HG02623 (cell line): ENCODE measurements at regions not wholly inside any gene's neighbourhood (a gene's known extent, or its start where the extent isn't known, plus 50 kb on each side); places are given as distances from the start of the nearest gene placed in this dataset.

ENCODE experiments used
- ATAC-seq: cut with Tn5 transposase; IDR thresholded peaks from one replicate; pipeline ENCODE4 v1.9.1; 2021; ENCODE audit warnings: moderate library complexity; ENCODE audit not compliant: unreplicated experiment

DNA sequence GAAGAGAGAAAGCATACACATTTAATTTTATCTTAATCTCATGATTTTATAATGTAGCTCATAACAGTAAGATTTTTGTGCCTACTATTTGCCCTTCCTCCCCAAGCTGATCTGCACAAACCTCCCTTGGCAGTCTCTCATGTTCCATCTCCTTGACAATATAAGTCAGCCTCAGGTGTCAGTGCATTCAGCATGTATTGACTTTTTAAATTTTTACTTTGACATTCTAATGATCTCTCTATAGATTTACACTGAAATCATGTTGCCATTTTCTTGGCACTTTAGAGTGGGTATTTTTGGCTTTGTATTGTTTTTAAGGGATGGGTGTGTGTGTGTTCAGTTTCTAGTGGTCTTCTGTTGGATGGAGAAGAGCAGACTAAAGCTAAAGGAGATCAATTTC lies 505.3 kb upstream of the CPEB2 start:
- no peak for ATAC-seq

DNA sequence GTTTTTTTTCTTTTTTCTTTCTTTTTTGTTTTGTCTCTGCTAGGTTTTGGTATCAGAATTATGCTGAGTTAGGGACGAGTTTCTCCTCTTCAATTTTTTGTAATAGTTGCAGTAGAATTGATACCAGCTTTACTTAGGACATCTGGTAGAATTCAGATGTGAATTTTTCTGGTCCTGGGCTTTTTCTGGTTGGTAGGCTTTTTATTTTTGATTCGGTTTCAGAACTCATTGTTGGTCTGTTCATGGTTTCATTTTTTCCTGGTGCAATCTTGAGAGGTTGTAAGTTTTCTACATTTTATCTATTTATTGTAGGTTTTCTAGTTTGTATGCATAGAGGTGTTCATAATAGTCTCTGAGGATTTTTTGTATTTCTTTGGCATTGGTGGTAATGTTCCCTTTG lies 498.1 kb upstream of the CPEB2 start:
- ATAC-seq: no peak

DNA sequence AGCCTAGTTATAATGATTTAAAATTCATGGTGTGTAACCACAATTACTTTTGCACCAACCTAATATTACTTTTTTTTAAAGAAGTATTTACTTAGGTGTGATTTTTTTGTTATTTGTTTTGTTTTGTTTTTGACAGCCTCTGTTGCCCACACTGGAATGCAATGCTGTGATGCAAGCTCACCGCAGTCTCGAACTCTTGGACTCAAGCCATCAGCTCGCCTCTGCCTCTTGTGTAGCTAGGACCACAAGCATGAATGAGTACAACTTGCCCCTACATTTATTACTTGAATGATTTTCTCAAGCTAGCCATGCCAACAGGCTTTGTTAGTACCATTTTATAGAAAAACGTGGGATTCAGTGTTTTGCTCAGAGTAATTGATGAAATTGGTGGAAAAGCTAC lies 488.8 kb upstream of the CPEB2 start:
- no peak for ATAC-seq

DNA sequence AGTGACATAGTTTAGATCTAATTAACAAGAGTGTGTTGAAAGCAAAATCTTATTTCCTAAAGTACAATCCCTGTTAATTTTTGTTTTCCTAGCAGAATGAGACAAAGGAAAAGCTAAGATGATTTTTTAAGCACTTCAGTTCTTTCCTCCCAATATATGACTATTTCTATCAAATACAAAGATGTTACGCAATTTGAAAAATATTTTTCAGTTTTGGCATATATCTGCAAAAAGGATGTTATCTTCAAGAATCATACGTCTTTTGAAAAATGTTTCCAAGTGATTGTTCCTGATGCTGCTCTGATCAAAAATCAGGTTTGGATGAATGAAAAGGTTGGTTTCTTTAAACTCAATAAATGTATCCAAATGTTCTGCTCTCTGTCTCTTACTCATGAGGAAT lies 486.7 kb upstream of the CPEB2 start:
- ATAC-seq: no peak

DNA sequence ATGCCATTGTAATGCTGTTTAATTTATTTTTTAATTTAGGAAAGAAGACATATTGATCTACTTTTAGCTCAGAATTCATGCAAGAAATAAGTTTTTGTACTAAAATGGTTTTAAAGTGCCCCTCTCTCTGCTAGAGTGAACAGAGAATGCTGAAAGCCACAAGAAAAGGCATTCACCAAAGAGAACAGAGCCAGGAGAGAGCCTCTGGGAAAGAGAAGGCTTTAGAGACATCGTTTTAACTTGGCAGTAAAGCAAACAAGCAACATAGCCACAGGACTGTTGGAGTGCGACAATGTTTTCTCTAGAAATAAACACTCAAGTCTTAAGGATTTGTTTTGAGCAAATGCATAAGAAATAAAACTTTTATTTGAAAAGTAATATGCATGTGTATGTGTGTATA lies 484.1 kb upstream of the CPEB2 start:
- ATAC-seq: no peak

DNA sequence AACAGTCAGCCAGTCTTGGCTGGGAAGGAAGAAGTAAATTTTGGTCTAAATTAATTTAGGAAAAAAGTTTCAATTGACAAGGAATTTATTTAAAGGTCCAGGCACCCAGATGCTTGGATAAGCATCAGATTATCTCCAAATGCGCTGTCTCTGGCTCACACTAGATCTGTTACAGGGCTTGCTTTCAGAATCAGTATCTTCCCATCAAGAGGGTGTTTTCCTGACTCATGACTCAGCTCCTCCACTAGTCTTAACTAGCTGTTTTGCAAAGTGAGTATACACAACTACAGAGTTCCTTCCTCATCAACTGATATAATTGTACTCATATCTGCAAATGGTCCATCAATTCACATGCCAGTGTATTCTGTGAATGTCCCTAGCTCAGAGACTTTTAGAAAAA lies 482.1 kb upstream of the CPEB2 start:
- ATAC-seq: no peak

DNA sequence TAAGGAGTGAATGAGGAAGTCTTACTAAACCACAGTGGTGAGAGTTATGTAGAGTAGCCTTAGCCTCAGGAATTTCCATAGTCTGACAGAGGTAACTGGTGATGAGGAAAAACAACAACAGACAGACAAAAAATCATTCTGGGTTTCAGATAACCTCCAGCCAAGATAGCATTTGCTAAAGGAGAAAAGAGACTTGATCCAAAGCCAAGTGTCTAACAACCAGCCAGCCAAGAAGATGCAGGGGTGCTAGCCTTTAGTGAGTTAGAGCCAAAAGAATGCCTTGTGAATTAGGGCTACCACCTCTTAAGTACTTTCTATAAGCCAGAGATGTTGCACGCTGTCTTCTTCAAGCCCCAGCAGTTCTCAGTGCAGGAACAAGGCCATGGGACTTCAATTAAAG lies 478.0 kb upstream of the CPEB2 start:
- ATAC-seq: no peak

DNA sequence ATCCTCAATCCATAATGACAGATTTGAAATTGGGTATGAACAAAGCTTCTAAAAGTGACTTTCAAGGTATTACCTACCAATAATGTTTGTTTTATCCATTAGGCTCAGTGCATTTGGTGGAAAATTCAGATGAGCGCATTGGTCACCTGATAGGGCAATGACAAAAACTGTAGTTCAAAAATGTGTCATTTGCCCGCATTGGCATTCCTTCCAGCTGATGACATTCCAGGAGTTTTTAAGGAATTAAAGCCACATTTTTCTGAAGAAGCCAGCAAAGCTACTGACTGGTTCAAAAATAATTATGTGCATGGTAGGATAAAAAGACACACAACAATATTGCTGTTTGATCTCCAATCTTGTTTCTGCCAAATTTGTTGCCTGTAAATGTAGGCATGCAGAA lies 473.4 kb upstream of the CPEB2 start:
- no peak for ATAC-seq

DNA sequence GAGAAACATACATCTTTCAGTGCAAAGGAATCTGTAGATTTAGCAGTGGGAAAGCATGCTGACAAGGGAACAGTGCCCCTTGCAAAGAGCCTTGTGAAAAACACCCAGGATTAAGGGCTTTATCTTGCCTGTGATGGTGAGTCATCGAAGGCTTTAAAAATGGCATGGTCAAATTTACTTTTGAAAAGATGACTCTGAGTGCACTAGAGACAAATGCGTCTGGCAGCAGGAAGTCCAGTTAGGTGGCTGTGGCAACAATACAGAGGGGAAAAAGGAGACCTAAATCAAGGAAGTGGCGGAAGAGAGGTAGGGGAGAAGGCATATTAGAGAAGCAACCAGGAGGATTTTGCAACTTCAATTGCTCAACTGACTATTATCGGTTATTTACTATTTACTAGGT lies 472.6 kb upstream of the CPEB2 start:
- no peak for ATAC-seq

DNA sequence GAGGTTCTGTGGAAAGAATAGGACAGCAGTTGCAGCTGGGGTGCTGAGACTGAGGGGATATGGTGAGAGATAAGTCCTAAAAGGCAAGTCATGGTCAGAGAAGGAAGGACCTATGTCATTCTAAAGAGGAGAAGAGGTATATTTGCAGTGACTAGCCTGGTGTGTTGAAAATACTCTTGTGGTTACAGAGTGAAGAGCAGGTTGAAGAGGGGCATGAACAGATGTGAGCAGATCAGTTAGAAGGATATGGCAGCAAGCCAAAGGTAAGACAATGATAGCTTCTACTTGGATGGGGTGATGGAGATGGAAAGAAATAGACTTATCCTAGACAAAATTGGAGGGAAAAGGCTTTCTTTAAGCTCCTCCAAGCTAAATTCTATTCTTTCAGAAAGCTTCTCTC lies 469.8 kb upstream of the CPEB2 start:
- ATAC-seq: no peak

DNA sequence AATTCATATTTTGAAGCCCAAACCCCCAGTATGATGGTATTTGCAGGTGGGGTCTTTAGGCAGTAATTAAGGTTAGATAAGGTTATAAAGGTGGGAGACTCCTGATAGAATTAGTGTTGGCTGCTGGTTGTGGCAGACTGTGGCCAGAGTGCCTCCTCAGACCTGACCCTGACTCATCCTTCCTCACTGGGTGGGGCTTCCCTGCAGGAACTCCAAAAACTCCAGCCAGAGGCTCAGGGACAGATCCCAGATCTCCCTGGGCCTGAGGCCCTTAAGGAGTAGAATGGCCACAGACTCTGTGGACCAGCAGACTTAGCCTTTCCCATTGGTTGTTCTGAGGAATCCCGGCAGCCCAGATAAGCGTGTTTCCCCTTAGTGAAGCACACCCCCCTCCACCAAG lies 463.0 kb upstream of the CPEB2 start:
- ATAC-seq: no peak

DNA sequence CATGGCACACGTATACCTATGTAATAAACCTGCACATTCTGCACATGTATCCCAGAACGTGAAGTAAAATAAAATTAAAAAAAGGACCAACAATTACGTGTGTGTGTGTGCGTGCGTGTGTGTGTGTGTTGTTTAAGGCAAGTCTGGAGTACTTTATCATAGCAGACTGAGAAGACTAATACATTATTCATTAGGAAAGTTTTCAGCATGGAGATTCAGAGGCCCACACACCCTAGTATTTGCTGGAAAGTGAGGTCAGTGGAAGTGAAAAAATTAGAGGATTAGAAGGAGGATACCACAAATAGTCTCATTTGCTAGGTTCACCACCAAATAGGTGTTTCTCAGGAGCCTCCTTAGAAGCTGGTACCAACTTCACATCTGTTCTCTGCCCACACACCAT lies 457.1 kb upstream of the CPEB2 start:
- no peak for ATAC-seq

DNA sequence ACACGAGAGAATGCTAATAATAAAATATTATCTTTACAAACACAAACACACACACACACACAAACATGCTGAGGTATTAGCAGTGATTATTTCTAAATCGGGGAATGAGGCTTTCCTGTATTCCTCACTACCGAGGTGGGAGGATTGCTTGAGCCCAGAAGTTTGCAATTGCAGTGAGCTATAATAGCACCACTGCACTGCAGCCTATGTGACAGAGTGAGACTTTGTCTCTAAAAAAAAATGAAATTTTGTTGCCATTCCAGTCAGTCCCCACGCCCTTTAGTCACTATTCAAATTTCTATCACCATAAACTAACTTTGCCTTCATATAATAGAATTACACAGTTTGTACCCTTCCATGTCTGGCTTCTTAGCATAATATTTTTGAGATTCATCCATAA lies 456.5 kb upstream of the CPEB2 start:
- ATAC-seq: no peak

DNA sequence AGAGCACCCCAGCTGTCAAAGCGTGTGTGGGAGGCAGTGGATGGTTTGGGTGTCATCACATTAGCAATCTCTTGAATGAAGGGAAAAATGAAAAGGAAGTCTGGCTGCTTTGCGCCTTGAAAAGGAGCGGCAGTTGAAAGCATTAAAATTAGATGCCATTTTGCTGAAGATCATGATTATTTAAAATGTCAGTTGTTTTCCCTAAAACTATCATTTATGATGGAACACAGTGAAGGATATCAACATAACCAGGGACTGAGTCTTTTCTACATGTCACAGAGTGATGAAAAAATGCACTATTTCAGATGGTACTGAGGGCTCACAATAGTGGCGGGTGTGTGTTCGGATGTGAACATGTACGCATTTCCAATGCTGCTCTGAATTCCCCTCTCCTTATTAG lies 450.2 kb upstream of the CPEB2 start:
- ATAC-seq: no peak

DNA sequence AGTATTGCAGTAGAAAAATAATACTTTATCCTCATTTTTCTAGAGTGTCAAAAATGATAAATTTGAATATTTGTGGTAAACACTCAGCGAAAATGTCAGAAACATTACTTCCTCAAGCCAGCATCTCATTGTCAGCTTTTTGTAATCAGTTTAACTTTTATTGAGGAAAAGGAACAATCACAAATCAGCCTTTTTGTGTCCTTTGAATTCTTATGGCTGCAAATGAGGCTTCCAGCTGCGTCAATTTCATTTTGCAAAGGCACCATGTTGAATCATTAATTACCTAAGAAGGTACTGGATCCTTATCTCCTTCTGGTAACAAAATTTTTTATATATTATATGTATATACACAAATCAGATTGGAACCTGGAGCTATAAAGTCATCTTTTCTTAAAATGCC lies 442.6 kb upstream of the CPEB2 start:
- no peak for ATAC-seq

DNA sequence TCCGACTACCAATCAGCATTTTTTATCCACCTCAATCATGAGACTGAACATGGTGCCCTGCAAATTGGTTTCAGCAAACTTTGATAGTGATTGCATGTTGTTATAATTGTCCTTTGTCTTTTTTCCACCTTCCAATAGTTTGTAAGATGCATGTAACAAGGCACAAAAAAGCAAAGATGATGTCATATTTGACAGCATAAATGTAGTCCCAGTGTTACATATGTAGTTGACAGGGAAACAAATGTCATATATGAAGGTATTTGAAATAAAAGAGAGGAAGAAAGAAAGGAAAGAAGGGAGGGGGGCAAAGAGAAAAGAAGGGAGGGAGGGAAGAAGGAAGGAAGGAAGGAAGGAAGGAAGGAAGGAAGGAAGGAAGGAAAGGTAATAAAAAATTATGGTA lies 441.7 kb upstream of the CPEB2 start:
- no peak for ATAC-seq

DNA sequence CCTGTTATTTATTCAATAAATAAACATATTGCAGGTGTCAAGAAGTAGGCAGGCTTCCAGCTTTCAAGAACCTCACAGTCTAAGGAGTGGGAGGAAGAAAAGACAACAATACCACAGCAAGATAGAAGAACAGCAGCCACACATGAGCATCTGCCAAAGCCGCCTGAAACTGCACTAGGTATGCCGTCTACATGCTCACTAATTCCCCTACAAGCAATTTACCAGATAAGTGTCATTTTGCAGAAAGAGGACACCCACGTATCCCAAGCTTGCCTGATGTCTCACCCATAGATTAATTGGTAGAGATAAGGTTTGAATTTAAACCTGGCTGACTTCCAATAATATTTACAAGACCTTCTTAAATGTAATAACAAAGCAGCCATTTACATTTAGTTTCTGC lies 439.4 kb upstream of the CPEB2 start:
- no peak for ATAC-seq

DNA sequence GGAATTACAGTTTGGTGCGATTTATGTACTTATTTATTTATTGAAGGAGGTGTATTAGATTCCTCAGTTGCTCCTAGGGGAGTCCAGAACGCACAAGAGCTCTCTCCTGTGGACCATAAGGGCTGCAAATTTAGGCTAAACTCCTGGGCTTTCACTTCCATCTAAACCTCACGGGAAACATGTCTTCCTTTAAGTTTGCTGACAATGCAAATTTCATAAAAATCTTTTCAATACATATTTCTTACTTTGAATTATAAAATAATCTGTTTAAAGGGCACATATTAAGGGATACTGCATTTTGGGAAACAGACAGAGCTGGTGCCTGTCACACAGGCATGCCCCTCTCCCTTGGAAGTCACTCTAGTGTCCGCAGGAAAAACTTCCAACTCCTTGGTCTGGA lies 438.0 kb upstream of the CPEB2 start:
- ATAC-seq: no peak

DNA sequence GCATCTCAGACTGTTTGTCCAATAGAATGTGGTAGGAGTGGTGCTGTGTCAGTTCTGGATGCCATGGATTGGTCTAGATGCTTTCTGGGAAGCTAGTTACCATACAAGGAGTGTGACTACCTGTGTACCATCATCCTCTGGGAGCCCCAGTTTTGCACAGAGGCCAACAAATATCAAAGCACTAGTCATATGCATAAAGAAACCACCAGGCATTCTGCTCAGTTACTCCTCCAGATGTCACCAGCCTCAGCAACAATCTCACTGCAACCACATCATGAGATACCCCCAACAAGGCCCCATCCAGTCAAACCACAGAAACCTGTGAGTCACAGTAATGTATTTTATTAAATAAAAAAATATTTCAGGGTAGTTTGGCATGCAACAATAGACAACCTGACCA lies 435.8 kb upstream of the CPEB2 start:
- no peak for ATAC-seq

DNA sequence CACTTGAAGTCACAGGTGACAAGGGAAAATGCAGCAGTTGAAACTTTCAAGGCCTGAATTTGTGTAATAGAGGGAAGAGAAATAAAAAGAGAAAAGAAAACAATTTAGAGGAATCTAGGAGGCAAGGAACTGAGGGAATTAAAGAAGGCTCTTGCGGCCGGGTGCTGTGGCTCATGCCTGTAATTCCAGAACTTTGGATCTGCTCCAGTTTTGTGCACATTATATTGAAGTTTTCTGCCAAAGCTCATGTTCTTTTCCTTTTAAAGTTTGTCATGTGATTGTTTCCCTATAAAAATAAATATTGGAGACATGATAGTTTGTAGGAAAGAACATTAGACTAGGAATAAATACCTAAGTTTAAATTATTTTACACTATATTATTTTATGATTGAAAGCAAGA lies 433.9 kb upstream of the CPEB2 start:
- no peak for ATAC-seq

DNA sequence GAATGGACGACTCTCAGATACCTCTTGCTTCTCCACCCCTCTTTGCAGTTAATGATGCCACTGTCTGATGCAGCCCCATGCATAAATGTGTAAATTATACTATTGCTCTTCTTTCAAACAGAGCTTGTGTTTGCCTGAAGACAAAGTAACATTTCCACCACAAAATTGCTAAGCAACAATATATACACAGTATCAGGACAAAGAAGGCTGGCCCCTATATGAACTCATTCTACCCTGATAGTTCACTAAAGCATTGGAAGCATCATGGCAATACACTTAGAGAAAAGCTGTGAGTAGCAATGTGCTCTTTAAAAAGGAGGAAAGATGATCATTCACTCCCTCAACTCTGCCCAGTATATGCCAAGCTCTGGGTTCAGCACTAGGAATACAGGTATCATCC lies 427.0 kb upstream of the CPEB2 start:
- ATAC-seq: no peak

DNA sequence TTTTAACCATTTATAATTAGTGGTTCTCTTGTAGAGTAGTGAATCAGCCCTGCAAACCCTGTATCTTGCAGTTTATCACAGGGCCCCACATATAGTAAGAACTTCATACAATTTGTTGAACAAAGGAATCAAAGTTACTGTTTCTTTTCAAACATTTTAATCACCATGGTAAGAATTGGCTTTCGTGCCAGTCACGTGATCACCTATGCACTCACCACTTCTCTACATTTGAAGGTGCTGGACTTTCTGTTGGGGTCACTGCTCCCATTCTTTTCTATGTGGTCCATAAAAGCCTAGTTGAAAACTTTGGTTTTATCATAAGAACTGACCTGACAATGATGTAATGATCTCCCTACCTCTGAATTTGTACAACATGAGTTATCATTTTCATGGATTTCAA lies 426.4 kb upstream of the CPEB2 start:
- no peak for ATAC-seq

DNA sequence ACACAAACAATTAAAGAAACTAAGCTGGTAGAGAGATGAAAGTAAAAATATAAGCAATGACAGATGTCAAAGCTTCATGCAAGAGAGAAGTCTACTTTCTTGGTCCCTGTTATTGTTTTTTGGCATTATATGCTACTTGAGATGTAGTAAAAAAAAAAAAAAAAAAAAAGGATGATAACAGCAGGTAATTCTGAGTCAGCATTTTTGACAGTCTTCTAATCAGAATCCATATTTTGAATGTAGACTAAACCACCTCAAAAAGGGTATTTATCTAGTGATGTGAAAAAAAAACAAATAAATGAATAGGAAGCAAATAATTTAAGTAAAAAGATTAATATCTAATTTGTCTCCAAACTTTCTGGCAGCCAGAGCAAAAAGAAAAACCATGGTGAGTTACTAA lies 422.2 kb upstream of the CPEB2 start:
- ATAC-seq: no peak

DNA sequence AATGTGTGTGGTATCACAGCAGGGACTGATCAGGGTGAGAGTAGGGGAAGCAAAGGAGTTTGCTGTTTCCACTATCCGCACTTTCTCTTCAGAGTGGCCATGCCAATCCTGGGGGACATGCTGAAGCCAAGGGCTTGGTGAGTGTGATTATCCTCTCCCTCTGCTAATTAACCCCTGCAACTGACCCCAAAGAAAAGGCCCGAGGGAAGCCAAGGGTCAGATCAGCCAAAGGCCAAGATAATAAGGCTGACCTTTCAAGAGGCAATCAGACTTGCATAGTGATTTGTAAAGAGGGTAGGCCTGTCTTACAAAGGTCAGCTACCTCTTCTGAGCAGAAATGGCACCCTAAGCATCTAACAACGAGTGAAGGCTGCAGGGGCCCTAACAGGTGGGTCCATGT lies 420.5 kb upstream of the CPEB2 start:
- ATAC-seq: no peak
